H1 (cell line): ENCODE measurements at regions not wholly inside any gene's neighbourhood (a gene's known extent, or its start where the extent isn't known, plus 50 kb on each side); places are given as distances from the start of the nearest gene placed in this dataset.

Experiments
- CTCF ChIA-PET: fragments of 300-600 bp; sonication (Branson Sonifier 250); formaldehyde crosslinking; loops from one replicate; lab custom pipeline; 2021; ENCODE audit not compliant: partially characterized antibody; lab: Charles Lee
- POLR2A ChIA-PET: fragments of 300-600 bp; sonication (Branson Sonifier 250); formaldehyde crosslinking; loops from one replicate; lab custom pipeline; 2021; ENCODE audit warnings: inconsistent platforms; ENCODE audit not compliant: partially characterized antibody; lab: Charles Lee
- DNase-seq, 2 experiments: peaks; one replicate each; pipeline versions ENCODE4 v3.0.0 to v3.0.0-alpha.2; 2010 to 2022; ENCODE audit warnings: low spot score in 2 of 2, low read depth in 1 of 2, mixed read lengths in 1 of 2
- FAIRE-seq: peaks from 2 replicates; lab custom pipeline; 2011; peaks lifted over from hg19 to GRCh38; lab: Jason Lieb, UNC
- H2AFZ ChIP-seq: 2 replicates; pipeline ENCODE4 v1.8.1; 2012; ENCODE audit warnings: low read length, inconsistent platforms
- H2AK5ac ChIP-seq: 2 replicates; pipeline ENCODE4 v1.6.1; 2013; ENCODE audit warnings: low read depth, low read length
- H2BK120ac ChIP-seq: replicated peaks from 2 replicates; pipeline ENCODE3; 2013; ENCODE audit warnings: low read depth, low read length, inconsistent platforms
- H2BK12ac ChIP-seq: 2 replicates; pipeline ENCODE4 v1.6.1; 2013; ENCODE audit warnings: low read depth, low read length
- H2BK15ac ChIP-seq: 2 replicates; pipeline ENCODE4 v1.6.1; 2013; ENCODE audit warnings: low read length
- H2BK20ac ChIP-seq: 2 replicates; pipeline ENCODE4 v1.6.1; 2013; ENCODE audit warnings: low read length
- H2BK5ac ChIP-seq: 2 replicates; pipeline ENCODE4 v1.6.1; 2013; ENCODE audit warnings: low read depth, low read length
- H3K14ac ChIP-seq: 2 replicates; pipeline ENCODE4 v1.6.1; 2013; ENCODE audit warnings: inconsistent platforms; ENCODE audit not compliant: insufficient read length
- H3K18ac ChIP-seq: 2 replicates; pipeline ENCODE4 v1.6.1; 2013; ENCODE audit warnings: low read length; ENCODE audit errors: extremely low read depth
- H3K23ac ChIP-seq: 2 replicates; pipeline ENCODE4 v1.6.1; 2013; ENCODE audit warnings: inconsistent platforms; ENCODE audit not compliant: insufficient read length
- H3K23me2 ChIP-seq: 2 replicates; pipeline ENCODE4 v1.6.1; 2013; ENCODE audit warnings: low read depth, low read length
- H3K27ac ChIP-seq: 2 replicates; pipeline ENCODE4 v1.6.1; 2011; ENCODE audit warnings: low read depth, low read length, inconsistent platforms
- H3K27me3 ChIP-seq, 4 experiments: replicated peaks in 1 of 4; 1 replicate in 1 of 4; 2 replicates in 3 of 4; pipeline versions ENCODE4 v1.6.1 to v1.8.1; 2011 to 2013; ENCODE audit warnings: low read length in 3 of 4, mild to moderate bottlenecking in 3 of 4, inconsistent platforms in 2 of 4, mixed read lengths in 2 of 4, moderate library complexity in 1 of 4; ENCODE audit not compliant: control insufficient read depth in 3 of 4, insufficient read depth in 3 of 4; ENCODE audit errors: extremely low read depth in 1 of 4
- H3K36me3 ChIP-seq, 4 experiments: 2 replicates each; pipeline versions ENCODE4 v1.6.1 to v1.8.1; 2011 to 2013; ENCODE audit warnings: mild to moderate bottlenecking in 4 of 4, low read length in 3 of 4, moderate library complexity in 2 of 4, control low read depth in 1 of 4, inconsistent platforms in 1 of 4; ENCODE audit not compliant: insufficient read depth in 4 of 4, control insufficient read depth in 2 of 4
- H3K4ac ChIP-seq: replicated peaks from 2 replicates; pipeline ENCODE3; 2013; ENCODE audit warnings: low read length, low read depth, mixed read lengths, inconsistent platforms; ENCODE audit not compliant: insufficient read length
- H3K4me1 ChIP-seq, 4 experiments: replicated peaks in 1 of 4; 1 replicate in 1 of 4; 2 replicates in 3 of 4; pipeline versions ENCODE4 v1.6.1 to v1.8.1; 2011 to 2013; ENCODE audit warnings: low read length in 3 of 4, inconsistent platforms in 2 of 4, mixed read lengths in 1 of 4; ENCODE audit not compliant: insufficient read depth in 4 of 4, control insufficient read depth in 3 of 4
- H3K4me2 ChIP-seq, 2 experiments: 2 replicates each; pipeline versions ENCODE4 v1.6.1 to v1.8.1; 2011 to 2013; ENCODE audit warnings: low read depth in 2 of 2, low read length in 2 of 2, control low read depth in 1 of 2, inconsistent platforms in 1 of 2, mild to moderate bottlenecking in 1 of 2; ENCODE audit not compliant: insufficient read depth in 1 of 2
- H3K4me3 ChIP-seq, 4 experiments: fragments of 200-600, 300-600 bp in 1 of 4; sonication (generic), shearing (Covaris generic), sonication (Bioruptor Twin) in 1 of 4; 2 replicates each; pipeline versions ENCODE4 v1.5.1 to v1.8.1; 2011 to 2016; ENCODE audit warnings: low read length in 4 of 4, low read depth in 3 of 4, control low read depth in 2 of 4, inconsistent platforms in 2 of 4, mild to moderate bottlenecking in 2 of 4, mixed read lengths in 1 of 4, moderate library complexity in 1 of 4; ENCODE audit not compliant: insufficient read depth in 2 of 4; ENCODE audit errors: extremely low read depth in 1 of 4
- H3K56ac ChIP-seq: replicated peaks from 2 replicates; pipeline ENCODE3; 2013; ENCODE audit warnings: low read depth, mild to moderate bottlenecking, mixed read lengths, low read length, inconsistent platforms; ENCODE audit not compliant: insufficient read length
- H3K79me1 ChIP-seq: 2 replicates; pipeline ENCODE4 v1.6.1; 2013; ENCODE audit warnings: low read depth, low read length, control low read depth
- H3K79me2 ChIP-seq, 2 experiments: 2 replicates each; pipeline versions ENCODE4 v1.6.1 to v1.8.1; 2012 to 2013; ENCODE audit warnings: low read length in 2 of 2, mild to moderate bottlenecking in 2 of 2, inconsistent platforms in 1 of 2; ENCODE audit not compliant: insufficient read depth in 2 of 2, control insufficient read depth in 1 of 2
- H3K9ac ChIP-seq, 4 experiments: replicated peaks in 1 of 4; 1 replicate in 1 of 4; 2 replicates in 3 of 4; pipeline versions ENCODE4 v1.6.1 to v1.8.1; 2011 to 2013; ENCODE audit warnings: low read depth in 3 of 4, low read length in 3 of 4, control low read depth in 2 of 4, mild to moderate bottlenecking in 2 of 4, moderate library complexity in 2 of 4, inconsistent platforms in 1 of 4; ENCODE audit errors: extremely low read depth in 1 of 4
- H3K9me3 ChIP-seq, 2 experiments: 2 replicates each; pipeline versions ENCODE4 v1.6.1 to v1.8.1; 2012 to 2013; ENCODE audit warnings: mild to moderate bottlenecking in 2 of 2, moderate library complexity in 2 of 2, control low read depth in 1 of 2, inconsistent platforms in 1 of 2, low read depth in 1 of 2, low read length in 1 of 2, mixed read lengths in 1 of 2; ENCODE audit not compliant: insufficient read depth in 2 of 2
- H4K20me1 ChIP-seq, 2 experiments: replicated peaks in 1 of 2; 2 replicates each; pipeline versions ENCODE3 to v1.8.1; 2011 to 2013; ENCODE audit warnings: inconsistent platforms in 2 of 2, low read length in 2 of 2, mild to moderate bottlenecking in 1 of 2; ENCODE audit not compliant: insufficient read depth in 2 of 2, control insufficient read depth in 1 of 2
- H4K5ac ChIP-seq: 2 replicates; pipeline ENCODE4 v1.6.1; 2013; ENCODE audit warnings: low read length, low read depth, mixed read lengths, inconsistent platforms; ENCODE audit not compliant: insufficient read length
- H4K8ac ChIP-seq: 2 replicates; pipeline ENCODE4 v1.8.0; 2013; ENCODE audit warnings: mild to moderate bottlenecking, moderate library complexity, low read length, inconsistent platforms; ENCODE audit not compliant: insufficient read depth; ENCODE audit errors: extremely low read depth
- H4K91ac ChIP-seq: replicated peaks from 2 replicates; pipeline ENCODE3; 2013; ENCODE audit warnings: low read length, mixed read lengths, inconsistent platforms; ENCODE audit not compliant: insufficient read length
- MAFK ChIP-seq: IDR thresholded peaks from 2 replicates; pipeline ENCODE4 v1.6.1; 2012; ENCODE audit warnings: low read depth, mild to moderate bottlenecking, improper control_type of control experiment, low read length
- TAF1 ChIP-seq: IDR thresholded peaks from 2 replicates; pipeline ENCODE4 v1.6.1; 2011; ENCODE audit warnings: mild to moderate bottlenecking, low read depth, low read length
- TEAD4 ChIP-seq: IDR thresholded peaks from 2 replicates; pipeline ENCODE4 v1.6.1; 2012; ENCODE audit warnings: low read depth, low read length, inconsistent platforms, mixed read lengths
- WGBS, 2 experiments: shearing (Covaris generic) in 1 of 2; methylation state at CpG; one replicate each; pipeline versions ENCODE4 v1.1.6 to v1.1.7; 2013 to 2015; ENCODE audit warnings: low lambda C conversion rate in 2 of 2, mixed read lengths in 2 of 2, inconsistent platforms in 1 of 2, low coverage in 1 of 2, missing lambda C conversion rate in 1 of 2; ENCODE audit not compliant: insufficient replicate concordance in 2 of 2, insufficient coverage in 1 of 2, insufficient read length in 1 of 2; ENCODE audit errors: extremely low coverage in 1 of 2, missing lambda C conversion rate in 1 of 2; 5-methylcytosine and 5-hydroxymethylcytosine counted together

- Histone ChIP-seq H3K14ac (no peak overlapping the region), H3K36me3 (no peaks in the 10 kb centered on the region), H2BK120ac (no peak overlapping the region), H3K27ac (no peak overlapping the region), H3K9me3 (no peaks in the 10 kb centered on the region), H2BK12ac (no peak overlapping the region), H3K56ac (no peak overlapping the region), H2AFZ (no peak overlapping the region), H3K18ac (no peak overlapping the region), H3K23me2 (no peaks in the 10 kb centered on the region), H2BK15ac (no peak overlapping the region), H2BK20ac (no peak overlapping the region), H3K4me1 (no peaks in the 10 kb centered on the region), H3K23ac (no peak overlapping the region), H3K4ac (no peak overlapping the region), H3K4me3 (no peak overlapping the region), H3K79me1 (no peaks in the 10 kb centered on the region), H4K20me1 (no peaks in the 10 kb centered on the region), H4K5ac (no peak overlapping the region), H3K4me2 (no peak overlapping the region), H2AK5ac (no peak overlapping the region), H4K91ac (no peak overlapping the region), H3K27me3 (no peaks in the 10 kb centered on the region), H4K8ac (no peak overlapping the region), H3K9ac (no peak overlapping the region), H2BK5ac (no peak overlapping the region), H3K79me2 (no peaks in the 10 kb centered on the region)
- no peak for DNase-seq
- TF ChIP-seq TAF1 (no peak), TEAD4 (no peak), MAFK (no peak)
- 73% methylated on average over 3 of the region's 4 CpGs; no CpG with 5 or more reads in 1 of the 2 experiments for WGBS, 2 experiments
- CTCF ChIA-PET: interaction anchor here (1.2 kb wide), 1 partner anchor 24 kb away, joined by 3 read pairs; no protein-coding TSS in a partner anchor
- POLR2A ChIA-PET: no interaction called here
- no peak for FAIRE-seq
Measured at GRCh38 chrX:137401092-137401491, 164.8 kb upstream of the ZIC3 start.
